ENCODE measurements at regions not wholly inside any gene's neighbourhood (a gene's known extent, or its start where the extent isn't known, plus 50 kb on each side); places are given as distances from the start of the nearest gene placed in this dataset.

GRCh38 chr3:127137757-127138536 lies 55.0 kb upstream of the PRR23E start:
- TF ChIP-seq HNRNPH1 (optimal IDR thresholded peaks at IDR 0.05; ENCODE audit: low read depth, low read length) (no peak), RFXANK (CRISPR knock-in tag; IDR thresholded peaks at IDR 0.05) (no peak), ARNT2 (CRISPR knock-in tag; IDR thresholded peaks at IDR 0.05; ENCODE audit: low read depth) (no peak), EZH2 (conservative IDR thresholded peaks at IDR 0.05; ENCODE audit: low read depth, low read length) (no peak), HMGXB4 (CRISPR knock-in tag; IDR thresholded peaks at IDR 0.05; ENCODE audit: borderline replicate concordance in 1 of 2, low read depth in 1 of 2) (no peak), MXI1 (IDR thresholded peaks at IDR 0.05; ENCODE audit: borderline replicate concordance, low read depth, low read length) (no peak), ATF2 (CRISPR knock-in tag; IDR thresholded peaks at IDR 0.05) (no peak), STAG1 (CRISPR knock-in tag; IDR thresholded peaks at IDR 0.05) (no peak), PRMT3 (CRISPR knock-in tag; IDR thresholded peaks at IDR 0.05; ENCODE audit: borderline replicate concordance, low read depth) (no peak)
- TF ChIP-seq, protein P1, sequence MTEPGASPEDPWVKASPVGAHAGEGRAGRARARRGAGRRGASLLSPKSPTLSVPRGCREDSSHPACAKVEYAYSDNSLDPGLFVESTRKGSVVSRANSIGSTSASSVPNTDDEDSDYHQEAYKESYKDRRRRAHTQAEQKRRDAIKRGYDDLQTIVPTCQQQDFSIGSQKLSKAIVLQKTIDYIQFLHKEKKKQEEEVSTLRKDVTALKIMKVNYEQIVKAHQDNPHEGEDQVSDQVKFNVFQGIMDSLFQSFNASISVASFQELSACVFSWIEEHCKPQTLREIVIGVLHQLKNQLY (CRISPR knock-in tag; IDR thresholded peaks at IDR 0.05), result no peak
